IMR-90 (cell line): ENCODE measurements at regions not wholly inside any gene's neighbourhood (a gene's known extent, or its start where the extent isn't known, plus 50 kb on each side); places are given as distances from the start of the nearest gene placed in this dataset.

Experiments used
- ATAC-seq: fragments of 200-7000 bp; cut with Tn5 transposase; 2 replicates; pipeline ENCODE4 v1.9.1; 2020; ENCODE audit warnings: low read depth, mild to moderate bottlenecking, moderate library complexity
- BruUV-seq: library from RNA; stranded (reverse); fragments of 400-500 nt; replicated peaks from 2 replicates; lab custom pipeline; 2021; lab: Mats Ljungman, UMichigan
- CTCF ChIA-PET: fragments of 300-600 bp; formaldehyde crosslinking; extraction: SDS; loops from one replicate; lab custom pipeline; 2021; ENCODE audit warnings: antibody characterized with exemption; lab: Yijun Ruan, JAX
- POLR2A ChIA-PET: fragments of 300-600 bp; sonication (Branson Sonifier 250); formaldehyde crosslinking; loops from one replicate; lab custom pipeline; 2022; ENCODE audit warnings: antibody characterized with exemption; ENCODE audit not compliant: unreplicated experiment; lab: Charles Lee
- DNase-seq: peaks from one replicate; pipeline ENCODE4 v3.0.0; 2013
- H2AFZ ChIP-seq: replicated peaks from 2 replicates; pipeline ENCODE3; 2013; ENCODE audit warnings: low read length, mild to moderate bottlenecking; ENCODE audit not compliant: poor library complexity
- H2AK5ac ChIP-seq: 2 replicates; pipeline ENCODE4 v1.6.1; 2013; ENCODE audit warnings: low read depth, low read length, inconsistent platforms
- H2AK9ac ChIP-seq: replicated peaks from 2 replicates; pipeline ENCODE3; 2013; ENCODE audit warnings: mild to moderate bottlenecking, low read depth, low read length, moderate library complexity; ENCODE audit not compliant: poor library complexity
- H2BK120ac ChIP-seq: 2 replicates; pipeline ENCODE4 v1.6.1; 2013; ENCODE audit warnings: low read depth, low read length, inconsistent platforms
- H2BK15ac ChIP-seq: 3 replicates; pipeline ENCODE4 v1.6.1; 2013; ENCODE audit warnings: low read depth, low read length, inconsistent platforms
- H2BK20ac ChIP-seq: 2 replicates; pipeline ENCODE4 v1.6.1; 2013; ENCODE audit warnings: low read depth, mild to moderate bottlenecking, inconsistent platforms, low read length, moderate library complexity
- H2BK5ac ChIP-seq: 2 replicates; pipeline ENCODE4 v1.6.1; 2013; ENCODE audit warnings: mild to moderate bottlenecking, low read depth, low read length, inconsistent platforms; ENCODE audit not compliant: poor library complexity, severe bottlenecking
- H3K14ac ChIP-seq: replicated peaks from 2 replicates; pipeline ENCODE4 v1.6.1; 2013; ENCODE audit warnings: low read depth, low read length, inconsistent platforms
- H3K18ac ChIP-seq: 2 replicates; pipeline ENCODE4 v1.6.1; 2013; ENCODE audit warnings: low read depth, low read length, control low read depth
- H3K23ac ChIP-seq: 2 replicates; pipeline ENCODE4 v1.6.1; 2013; ENCODE audit warnings: low read depth, low read length, inconsistent platforms
- H3K27ac ChIP-seq: 2 replicates; pipeline ENCODE4 v1.5.1; 2013; ENCODE audit warnings: mild to moderate bottlenecking, control low read depth, low read length; ENCODE audit not compliant: insufficient read depth
- H3K27me3 ChIP-seq: 2 replicates; pipeline ENCODE4 v1.6.1; 2013; ENCODE audit warnings: low read length; ENCODE audit not compliant: control insufficient read depth, insufficient read depth
- H3K36me3 ChIP-seq: 2 replicates; pipeline ENCODE4 v1.6.1; 2013; ENCODE audit warnings: low read length, mixed read lengths; ENCODE audit not compliant: control insufficient read depth, insufficient read depth
- H3K4ac ChIP-seq: 2 replicates; pipeline ENCODE4 v1.6.1; 2013; ENCODE audit warnings: low read depth, low read length, inconsistent platforms
- H3K4me1 ChIP-seq: 2 replicates; pipeline ENCODE4 v1.6.1; 2013; ENCODE audit warnings: low read length, mixed read lengths; ENCODE audit not compliant: control insufficient read depth, insufficient read depth
- H3K4me2 ChIP-seq: 2 replicates; pipeline ENCODE4 v1.6.1; 2013; ENCODE audit warnings: low read depth, mild to moderate bottlenecking, control low read depth, low read length, moderate library complexity
- H3K4me3 ChIP-seq: 2 replicates; pipeline ENCODE4 v1.5.1; 2013; ENCODE audit warnings: low read depth, mild to moderate bottlenecking, control low read depth, low read length, moderate library complexity; ENCODE audit not compliant: insufficient read depth
- H3K56ac ChIP-seq: 2 replicates; pipeline ENCODE4 v1.6.1; 2013; ENCODE audit warnings: low read length, inconsistent platforms; ENCODE audit not compliant: insufficient read depth; ENCODE audit errors: extremely low read depth
- H3K79me1 ChIP-seq, 2 experiments: 2 replicates each; pipeline ENCODE4 v1.6.1; 2013; ENCODE audit warnings: low read length in 2 of 2, inconsistent platforms in 1 of 2, low read depth in 1 of 2
- H3K9ac ChIP-seq: 2 replicates; pipeline ENCODE4 v1.6.1; 2013; ENCODE audit warnings: low read depth, low read length, control low read depth
- H3K9me1 ChIP-seq: 2 replicates; pipeline ENCODE4 v1.6.1; 2013; ENCODE audit warnings: low read length, inconsistent platforms; ENCODE audit not compliant: insufficient read depth
- H3K9me3 ChIP-seq: 2 replicates; pipeline ENCODE4 v1.6.1; 2013; ENCODE audit warnings: low read length; ENCODE audit not compliant: control insufficient read depth, insufficient read depth
- H4K20me1 ChIP-seq: 2 replicates; pipeline ENCODE4 v1.6.1; 2013; ENCODE audit warnings: low read length, inconsistent platforms; ENCODE audit not compliant: insufficient read depth
- H4K5ac ChIP-seq: 2 replicates; pipeline ENCODE4 v1.6.1; 2013; ENCODE audit warnings: mild to moderate bottlenecking, low read depth, low read length, control low read depth
- H4K8ac ChIP-seq, 2 experiments: 2 replicates each; pipeline ENCODE4 v1.6.1; 2013; ENCODE audit warnings: low read depth in 2 of 2, low read length in 2 of 2, control low read depth in 1 of 2, inconsistent platforms in 1 of 2
- H4K91ac ChIP-seq: 2 replicates; pipeline ENCODE4 v1.6.1; 2013; ENCODE audit warnings: low read depth, low read length, inconsistent platforms; ENCODE audit not compliant: insufficient read depth
- BHLHE40 ChIP-seq: fragments of 150-350 bp; IDR thresholded peaks from 2 replicates; pipeline ENCODE4 v1.6.1; 2016; ENCODE audit warnings: mild to moderate bottlenecking, low read depth, low read length
- RCOR1 ChIP-seq: IDR thresholded peaks from 2 replicates; pipeline ENCODE4 v1.6.1; 2012; ENCODE audit warnings: mild to moderate bottlenecking, low read length, improper control_type of control experiment; ENCODE audit not compliant: insufficient replicate concordance
- RFX5 ChIP-seq: IDR thresholded peaks from 2 replicates; pipeline ENCODE4 v1.8.0; 2012; ENCODE audit warnings: low read depth, mild to moderate bottlenecking, low read length, moderate library complexity
- SMC3 ChIP-seq: fragments of 150-350 bp; IDR thresholded peaks from 2 replicates; pipeline ENCODE4 v1.6.1; 2016; ENCODE audit warnings: low read depth, mild to moderate bottlenecking, antibody characterized with exemption, low read length, moderate library complexity
- WGBS, 2 experiments: methylation state at CpG; one replicate each; pipeline versions ENCODE4 v1.1.5 to v1.1.7; 2013; ENCODE audit warnings: missing lambda C conversion rate in 2 of 2; ENCODE audit not compliant: insufficient read length in 1 of 2; ENCODE audit errors: extremely low coverage in 2 of 2; 5-methylcytosine and 5-hydroxymethylcytosine counted together
- dilution Hi-C: fragments of 300-500 bp; cut with HindIII; formaldehyde crosslinking; loops from one replicate; pipeline ENCODE4 v1.14.3; 2018; ENCODE audit warnings: low sequenced_read_pairs; ENCODE audit not compliant: unreplicated experiment
- in situ Hi-C: fragments of 300-500 bp; cut with MboI; formaldehyde crosslinking; loops from 3 replicates; pipeline ENCODE4 v1.14.3; 2019; ENCODE audit warnings: low sequenced_read_pairs, inconsistent platforms, mixed read lengths
- intact Hi-C: fragments of 100-400 bp; cut with micrococcal nuclease; formaldehyde crosslinking; loops from 2 replicates; pipeline ENCODE4 v1.10.0; 2022
- TF ChIP-seq, protein P1 (sequence below): fragments of 150-350 bp; IDR thresholded peaks from 2 replicates; pipeline ENCODE4 v1.6.1; 2017; ENCODE audit warnings: mild to moderate bottlenecking, antibody characterized with exemption, low read length, low read depth
- TF ChIP-seq, protein P2 (sequence below): fragments of 150-350 bp; IDR thresholded peaks from 2 replicates; pipeline ENCODE4 v1.6.1; 2016; ENCODE audit warnings: low read depth, mild to moderate bottlenecking, low read length, moderate library complexity, borderline replicate concordance

DNA sequence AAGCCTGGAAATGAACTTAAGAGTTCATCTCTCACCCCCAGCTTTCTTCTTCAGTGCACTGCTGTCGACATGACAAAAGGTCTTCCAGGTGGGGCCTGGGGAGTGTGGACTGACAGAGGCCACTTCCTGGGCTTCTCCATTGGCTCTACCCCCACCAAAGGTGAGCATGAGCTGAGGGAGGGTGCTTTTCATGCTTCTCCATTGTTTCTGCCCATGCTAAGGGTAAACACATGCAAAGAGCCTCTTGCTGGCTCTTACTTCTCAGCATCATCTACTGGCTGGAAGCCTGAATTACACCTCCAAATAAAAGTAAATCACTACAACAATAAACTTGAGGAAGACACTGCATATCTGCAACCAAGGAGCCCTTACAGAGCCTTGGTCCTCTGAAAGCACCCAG, 227.2 kb downstream of the EPM2A start:
- BruUV-seq = no TSS peak
- no peak overlapping the region for H4K8ac ChIP-seq
- POLR2A ChIA-PET = no interaction called here

More for the DNA sequence above, 227.2 kb downstream of the EPM2A start:
- no peak overlapping the region for H2BK5ac ChIP-seq
- TF ChIP-seq BHLHE40 (no peak), RCOR1 (no peak), SMC3 (no peak), RFX5 (no peak)
- TF ChIP-seq, protein P1, sequence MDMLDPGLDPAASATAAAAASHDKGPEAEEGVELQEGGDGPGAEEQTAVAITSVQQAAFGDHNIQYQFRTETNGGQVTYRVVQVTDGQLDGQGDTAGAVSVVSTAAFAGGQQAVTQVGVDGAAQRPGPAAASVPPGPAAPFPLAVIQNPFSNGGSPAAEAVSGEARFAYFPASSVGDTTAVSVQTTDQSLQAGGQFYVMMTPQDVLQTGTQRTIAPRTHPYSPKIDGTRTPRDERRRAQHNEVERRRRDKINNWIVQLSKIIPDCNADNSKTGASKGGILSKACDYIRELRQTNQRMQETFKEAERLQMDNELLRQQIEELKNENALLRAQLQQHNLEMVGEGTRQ = no peak
- TF ChIP-seq, protein P2, sequence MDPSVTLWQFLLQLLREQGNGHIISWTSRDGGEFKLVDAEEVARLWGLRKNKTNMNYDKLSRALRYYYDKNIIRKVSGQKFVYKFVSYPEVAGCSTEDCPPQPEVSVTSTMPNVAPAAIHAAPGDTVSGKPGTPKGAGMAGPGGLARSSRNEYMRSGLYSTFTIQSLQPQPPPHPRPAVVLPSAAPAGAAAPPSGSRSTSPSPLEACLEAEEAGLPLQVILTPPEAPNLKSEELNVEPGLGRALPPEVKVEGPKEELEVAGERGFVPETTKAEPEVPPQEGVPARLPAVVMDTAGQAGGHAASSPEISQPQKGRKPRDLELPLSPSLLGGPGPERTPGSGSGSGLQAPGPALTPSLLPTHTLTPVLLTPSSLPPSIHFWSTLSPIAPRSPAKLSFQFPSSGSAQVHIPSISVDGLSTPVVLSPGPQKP = no peak
- H3K18ac ChIP-seq = no peak overlapping the region
- no peak overlapping the region for H3K14ac ChIP-seq
- H3K36me3 ChIP-seq = no peaks in the 10 kb centered on the region
- no CpG with 5 or more reads among the region's 1 CpG for WGBS, 2 experiments
- H4K91ac ChIP-seq = no peak overlapping the region
- H3K27ac ChIP-seq = no peak overlapping the region
- H2AFZ ChIP-seq = no peak overlapping the region
- H3K9me3 ChIP-seq = peaks cover 3% of the 10 kb centered on the region; the same call in 1 of the 2 replicates
- dilution Hi-C loops (no loop called here), in situ Hi-C loops (no loop called here), intact Hi-C loops (no loop called here)
- CTCF ChIA-PET = no interaction called here
- H3K4me1 ChIP-seq = no peaks in the 10 kb centered on the region
- H3K4ac ChIP-seq = no peak overlapping the region
- H3K27me3 ChIP-seq = no peaks in the 10 kb centered on the region
- H2AK5ac ChIP-seq = no peak overlapping the region
- no peak overlapping the region for H2BK20ac ChIP-seq
- no peak overlapping the region for H2BK15ac ChIP-seq
- H2BK120ac ChIP-seq = no peak overlapping the region
- no peak overlapping the region for H3K4me3 ChIP-seq
- no peaks in the 10 kb centered on the region for H3K79me1 ChIP-seq
- no peak overlapping the region for H2AK9ac ChIP-seq
- DNase-seq (no peak), ATAC-seq (no peak)
- H3K4me2 ChIP-seq = no peak overlapping the region
- H3K23ac ChIP-seq = no peak overlapping the region
- no peak overlapping the region for H3K9ac ChIP-seq
- H3K56ac ChIP-seq = no peak overlapping the region
- H4K20me1 ChIP-seq = no peaks in the 10 kb centered on the region
- H4K5ac ChIP-seq = no peak overlapping the region
- no peaks in the 10 kb centered on the region for H3K9me1 ChIP-seq
